BLaER1 (cell line): ENCODE measurements at regions not wholly inside any gene's neighbourhood (a gene's known extent, or its start where the extent isn't known, plus 50 kb on each side); places are given as distances from the start of the nearest gene placed in this dataset.
"Not testable (repeated sequence)": the region's sequence is repeated elsewhere in the genome, so short reads cannot be mapped to it uniquely, and the experiment has no call there.

Experiments used
- H3K27ac ChIP-seq: shearing (Covaris generic); formaldehyde crosslinking; 2 replicates; pipeline ENCODE4 v1.8.1; 2022
- H3K27me3 ChIP-seq: shearing (Covaris generic); formaldehyde crosslinking; 2 replicates; pipeline ENCODE4 v1.8.1; 2022
- H3K36me3 ChIP-seq: shearing (Covaris generic); formaldehyde crosslinking; 2 replicates; pipeline ENCODE4 v1.8.1; 2022
- H3K4me1 ChIP-seq: shearing (Covaris generic); formaldehyde crosslinking; 2 replicates; pipeline ENCODE4 v1.8.1; 2022
- H3K4me2 ChIP-seq: shearing (Covaris generic); formaldehyde crosslinking; 2 replicates; pipeline ENCODE4 v1.8.1; 2022
- H3K4me3 ChIP-seq: shearing (Covaris generic); formaldehyde crosslinking; 2 replicates; pipeline ENCODE4 v1.8.1; 2022
- H3K9ac ChIP-seq: shearing (Covaris generic); formaldehyde crosslinking; 2 replicates; pipeline ENCODE4 v1.8.1; 2022
- H3K9me3 ChIP-seq: shearing (Covaris generic); formaldehyde crosslinking; 2 replicates; pipeline ENCODE4 v1.8.1; 2022
- H4K20me1 ChIP-seq: shearing (Covaris generic); formaldehyde crosslinking; 2 replicates; pipeline ENCODE4 v1.8.1; 2022

DNA sequence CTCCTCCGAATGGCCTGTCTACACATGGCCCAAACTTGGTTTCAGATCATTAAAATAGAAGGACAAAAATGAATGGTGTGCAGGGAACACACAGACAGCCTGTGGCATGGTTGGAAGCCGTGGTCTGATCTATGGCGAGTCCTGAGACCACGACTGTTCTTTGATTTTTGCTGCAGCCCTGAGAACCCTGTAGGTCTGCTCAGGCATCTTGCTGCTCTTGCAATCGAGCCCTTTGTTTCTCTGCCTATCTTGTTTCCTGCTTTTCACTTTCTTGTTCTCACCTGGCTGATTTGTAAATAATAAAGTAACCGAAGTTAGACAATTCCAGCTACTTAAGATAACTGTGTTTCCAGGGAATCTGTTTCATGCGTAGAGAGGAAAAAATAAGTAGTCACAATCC is 54.1 kb upstream of the NBPF9 start:
- not testable (repeated sequence) for H3K36me3 ChIP-seq, H3K4me1 ChIP-seq, H3K9ac ChIP-seq, H3K27me3 ChIP-seq, H3K27ac ChIP-seq, H3K4me3 ChIP-seq, H3K9me3 ChIP-seq, H4K20me1 ChIP-seq, H3K4me2 ChIP-seq

DNA sequence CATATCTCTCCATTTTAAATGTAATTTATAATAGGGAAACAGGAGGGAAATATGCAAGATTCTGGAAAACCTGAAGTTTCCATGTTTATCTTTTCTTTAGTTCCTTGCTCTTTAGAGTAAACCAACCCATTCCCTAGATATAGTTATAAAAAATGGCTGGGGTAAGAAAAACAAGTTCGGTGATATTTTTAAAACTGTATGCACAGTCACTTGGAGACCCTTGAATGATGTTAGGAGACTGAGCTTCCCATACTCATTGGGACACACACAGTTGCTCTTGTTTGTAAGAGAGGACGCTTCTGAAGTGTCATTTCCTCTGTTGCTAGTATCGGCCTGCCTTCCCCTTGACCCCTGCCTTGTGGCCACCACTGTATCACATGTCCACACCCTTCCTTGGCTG is 55.0 kb upstream of the NBPF9 start:
- H4K20me1 ChIP-seq, H3K4me1 ChIP-seq, H3K9me3 ChIP-seq, H3K4me3 ChIP-seq, H3K9ac ChIP-seq, H3K36me3 ChIP-seq, H3K4me2 ChIP-seq, H3K27me3 ChIP-seq, H3K27ac ChIP-seq: not testable (repeated sequence)

DNA sequence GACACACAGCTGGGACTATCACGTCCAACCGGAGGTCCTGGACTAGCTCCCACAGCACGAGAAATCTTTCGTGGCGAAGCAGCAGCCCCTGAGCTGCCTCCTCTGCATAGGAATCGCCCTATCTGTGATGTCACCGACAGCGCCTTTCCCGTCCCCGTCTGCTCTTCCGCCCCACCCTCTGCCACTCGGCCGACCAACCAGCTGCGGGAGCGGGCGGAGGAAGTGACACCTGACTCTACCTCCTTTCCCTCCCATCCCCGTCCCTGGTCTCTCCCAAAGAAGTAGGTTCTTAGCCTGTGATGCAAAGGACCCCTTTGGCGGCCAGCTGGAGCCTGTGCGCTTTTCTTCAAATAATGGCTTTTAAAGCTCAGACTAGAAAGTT is 59.7 kb upstream of the NBPF9 start:
- H3K4me3 ChIP-seq, H3K9me3 ChIP-seq, H3K27me3 ChIP-seq, H3K9ac ChIP-seq, H3K27ac ChIP-seq, H3K36me3 ChIP-seq, H4K20me1 ChIP-seq, H3K4me2 ChIP-seq, H3K4me1 ChIP-seq: not testable (repeated sequence)

DNA sequence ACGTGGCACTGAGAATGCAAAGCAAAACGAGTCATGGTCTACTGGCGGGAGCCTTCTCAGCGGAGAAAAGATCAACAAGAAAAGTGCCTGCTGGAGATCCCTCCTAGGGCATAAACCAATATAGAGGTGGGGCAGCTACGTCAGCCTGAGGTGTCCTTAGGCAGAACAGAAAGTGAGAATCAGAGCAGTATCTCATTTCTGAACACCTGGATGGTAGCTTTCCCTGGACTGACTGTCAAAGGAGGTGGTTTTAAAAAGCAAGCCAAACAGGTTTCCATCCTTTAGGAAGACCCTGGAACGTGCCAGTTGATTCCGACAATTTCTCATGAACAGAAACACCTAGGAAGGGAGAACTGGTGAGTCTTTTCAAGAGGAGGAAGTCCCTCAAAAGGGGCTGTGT is 71.4 kb upstream of the NBPF9 start:
- H3K9me3 ChIP-seq, H3K4me2 ChIP-seq, H3K4me1 ChIP-seq, H3K4me3 ChIP-seq, H3K27me3 ChIP-seq, H3K9ac ChIP-seq, H4K20me1 ChIP-seq, H3K36me3 ChIP-seq, H3K27ac ChIP-seq: not testable (repeated sequence)

DNA sequence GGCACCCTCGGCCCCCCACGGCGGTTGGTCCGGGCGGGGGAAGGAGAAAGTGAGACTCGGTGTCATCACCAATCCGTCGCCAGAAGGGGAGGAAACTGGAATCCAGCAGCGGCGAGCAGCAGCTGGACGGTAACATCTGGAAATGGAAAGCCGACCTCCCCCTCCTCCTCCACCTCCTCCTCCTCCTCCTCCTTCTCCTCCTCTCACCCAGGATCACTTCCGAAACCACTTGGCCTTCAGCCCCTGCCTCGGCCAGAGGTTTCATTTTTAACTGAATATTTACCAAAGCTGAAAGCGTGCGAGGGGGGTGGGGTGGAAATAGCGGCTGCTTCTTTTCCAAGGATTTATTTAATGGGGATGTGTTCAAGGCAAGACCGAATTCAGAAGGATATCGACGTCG is 72.5 kb upstream of the NBPF9 start:
- H3K4me1 ChIP-seq, H3K27ac ChIP-seq, H3K9ac ChIP-seq, H3K9me3 ChIP-seq, H3K4me2 ChIP-seq, H4K20me1 ChIP-seq, H3K27me3 ChIP-seq, H3K36me3 ChIP-seq: not testable (repeated sequence)
- H3K4me3 ChIP-seq = peak overlapping the region; percentile 60

DNA sequence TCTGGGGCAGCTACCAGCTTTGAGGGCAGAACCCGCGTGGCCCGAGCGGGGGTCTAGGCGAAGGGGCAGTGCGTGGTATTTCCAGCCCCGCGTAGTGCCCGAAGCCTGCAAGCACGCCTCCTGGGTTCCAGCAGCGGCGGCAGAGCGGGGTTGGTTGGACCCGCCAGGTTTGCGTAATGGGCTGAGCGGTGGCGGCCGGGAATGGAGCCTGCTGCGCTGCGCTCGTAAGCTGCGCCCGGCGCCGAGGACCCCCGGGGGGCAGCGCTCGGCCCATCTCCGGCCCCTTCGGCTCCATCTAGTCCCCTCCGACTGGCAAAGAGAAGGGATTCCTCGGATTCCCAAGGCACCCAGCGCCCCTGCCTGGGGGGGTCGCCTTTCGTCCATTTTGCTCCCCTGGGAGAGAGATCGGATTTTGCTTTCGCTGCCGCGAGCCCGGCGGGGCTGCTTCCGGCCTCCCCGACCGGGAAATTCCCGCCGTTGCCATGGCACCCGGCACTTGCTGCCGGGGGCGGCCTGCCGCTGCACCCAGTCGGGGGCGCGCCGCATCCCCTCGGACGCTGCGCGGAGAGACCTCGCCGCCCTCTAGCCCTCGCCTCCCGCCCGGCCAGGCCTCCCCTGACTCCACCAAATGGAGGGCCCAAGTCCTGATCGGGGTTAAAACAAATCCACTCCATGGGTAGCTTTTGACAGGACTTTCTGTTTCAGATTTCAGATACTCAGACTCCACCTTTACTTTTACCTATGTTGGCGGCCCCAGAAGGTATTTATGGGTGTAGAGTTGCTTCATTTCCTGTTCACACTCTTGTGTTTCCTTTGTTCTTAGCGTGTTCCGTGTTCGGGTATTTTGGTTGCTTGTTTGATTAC is 73.3 kb upstream of the NBPF9 start:
- not testable (repeated sequence) for H3K9me3 ChIP-seq, H4K20me1 ChIP-seq, H3K4me1 ChIP-seq, H3K27me3 ChIP-seq, H3K36me3 ChIP-seq
- H3K4me2 ChIP-seq = peak overlapping the region; percentile 19; the same call in 1 of the 2 replicates
- peak overlapping the region; percentile 76 for H3K9ac ChIP-seq
- peak overlapping the region; percentile 69 for H3K4me3 ChIP-seq
- peak overlapping the region; percentile 75 for H3K27ac ChIP-seq

DNA sequence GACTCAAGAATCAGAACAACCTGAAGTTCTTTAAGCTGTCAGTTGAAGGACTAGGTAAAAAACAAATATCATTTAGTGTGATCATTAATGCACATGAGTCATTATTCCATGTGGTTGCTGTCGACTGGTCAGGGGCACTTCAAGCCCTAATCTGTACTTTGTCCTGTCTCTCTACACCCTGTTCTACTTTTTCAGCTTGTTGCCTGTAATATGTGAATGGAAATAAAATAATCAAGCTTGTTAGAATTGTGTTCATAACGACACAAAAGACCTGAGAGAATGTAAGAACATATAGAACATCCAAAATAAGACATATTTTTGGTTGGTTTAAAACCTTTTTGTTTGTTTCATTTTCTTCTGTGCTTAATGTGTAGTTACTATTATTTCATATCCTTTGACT is 87.4 kb upstream of the NBPF9 start:
- H3K27me3 ChIP-seq, H3K9ac ChIP-seq, H3K27ac ChIP-seq, H3K4me1 ChIP-seq, H3K4me3 ChIP-seq, H3K9me3 ChIP-seq, H3K4me2 ChIP-seq, H4K20me1 ChIP-seq, H3K36me3 ChIP-seq: not testable (repeated sequence)

DNA sequence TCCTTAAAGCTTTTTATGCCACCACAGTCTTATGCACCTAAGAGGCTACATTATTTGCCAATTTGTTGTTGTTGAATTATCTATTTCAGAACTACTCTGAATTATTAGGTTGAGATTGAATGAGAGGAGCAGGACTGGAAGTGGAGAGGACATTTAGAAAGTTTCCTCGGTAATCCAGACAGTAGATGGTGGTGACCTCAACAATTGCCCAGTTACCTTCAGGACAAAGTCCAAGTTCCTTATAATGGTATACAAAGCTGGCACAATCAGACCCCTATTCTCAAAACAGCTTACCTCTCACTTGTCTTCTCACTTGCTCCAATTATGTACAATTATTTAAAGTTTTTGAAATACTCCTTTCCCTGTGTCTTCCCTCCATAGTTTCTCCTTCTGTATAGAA is 93.3 kb upstream of the NBPF9 start:
- H3K9me3 ChIP-seq, H3K4me2 ChIP-seq: not testable (repeated sequence)

DNA sequence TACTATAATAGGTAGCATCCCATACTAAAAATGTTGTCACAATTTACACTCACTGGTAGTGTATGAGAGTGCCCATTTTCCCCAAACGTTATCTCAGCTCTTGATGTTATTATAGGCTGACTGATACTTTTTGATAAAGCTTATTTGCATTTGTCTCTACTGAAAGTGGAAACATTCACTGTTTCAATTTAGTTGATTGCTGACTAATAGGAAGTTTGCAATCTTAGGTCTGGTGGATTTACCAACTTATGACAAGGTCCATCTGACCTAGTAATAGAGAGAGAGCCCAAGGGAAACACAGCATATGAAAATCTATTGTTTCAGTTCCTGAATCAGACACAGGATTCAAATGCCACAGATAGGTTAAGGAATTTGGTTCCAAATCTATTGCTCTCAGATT is 97.2 kb upstream of the NBPF9 start:
- H3K36me3 ChIP-seq, H3K9ac ChIP-seq, H3K27ac ChIP-seq, H3K9me3 ChIP-seq, H4K20me1 ChIP-seq, H3K4me2 ChIP-seq, H3K4me3 ChIP-seq, H3K4me1 ChIP-seq, H3K27me3 ChIP-seq: not testable (repeated sequence)

More for the DNA sequence above, 93.3 kb upstream of the NBPF9 start:
- H3K4me3 ChIP-seq, H3K27ac ChIP-seq, H3K9ac ChIP-seq, H4K20me1 ChIP-seq, H3K27me3 ChIP-seq, H3K4me1 ChIP-seq, H3K36me3 ChIP-seq: not testable (repeated sequence)

DNA sequence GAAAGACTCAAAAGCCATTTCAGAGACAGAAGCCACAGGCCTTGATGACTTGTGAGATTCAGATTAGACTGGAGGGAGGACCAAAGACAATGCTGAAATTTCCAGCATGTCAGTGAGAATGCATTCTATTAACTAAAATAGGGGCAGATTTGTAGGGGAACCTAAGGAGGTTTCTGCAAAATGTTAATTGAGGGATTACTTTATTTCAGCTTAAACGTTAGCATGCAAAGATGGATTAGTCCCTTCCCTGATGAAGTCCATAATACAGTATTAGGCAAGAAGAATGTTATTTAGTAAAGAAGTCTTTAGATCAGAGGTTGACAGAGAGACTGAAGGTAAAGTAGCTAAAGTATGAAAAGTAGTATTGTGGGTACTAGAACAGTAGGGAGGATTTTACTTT is 98.9 kb upstream of the NBPF9 start:
- not testable (repeated sequence) for H3K9ac ChIP-seq, H3K36me3 ChIP-seq, H3K4me1 ChIP-seq, H3K27ac ChIP-seq, H4K20me1 ChIP-seq, H3K4me3 ChIP-seq, H3K27me3 ChIP-seq, H3K4me2 ChIP-seq, H3K9me3 ChIP-seq

DNA sequence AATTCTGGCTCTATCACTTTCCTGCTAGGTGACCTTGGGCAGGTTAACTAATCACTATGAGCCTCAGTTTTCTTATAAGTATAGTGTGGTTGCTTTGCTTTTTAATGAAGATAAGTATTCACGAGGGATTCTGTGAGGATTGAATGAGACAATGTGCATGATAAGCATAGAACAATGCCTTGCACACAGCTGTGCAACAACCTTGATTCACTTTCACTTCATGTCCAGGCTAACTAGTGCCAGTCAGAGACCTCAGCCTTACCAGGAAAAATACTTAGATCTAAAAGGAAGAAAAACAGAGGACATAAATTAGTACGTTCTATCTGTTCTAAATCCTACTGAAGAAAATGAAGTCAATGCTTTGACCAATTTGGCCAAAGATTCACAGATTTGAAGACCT is 101.0 kb upstream of the NBPF9 start:
- not testable (repeated sequence) for H3K4me2 ChIP-seq, H3K4me1 ChIP-seq, H3K9me3 ChIP-seq, H3K9ac ChIP-seq, H4K20me1 ChIP-seq, H3K36me3 ChIP-seq, H3K27me3 ChIP-seq, H3K4me3 ChIP-seq, H3K27ac ChIP-seq

DNA sequence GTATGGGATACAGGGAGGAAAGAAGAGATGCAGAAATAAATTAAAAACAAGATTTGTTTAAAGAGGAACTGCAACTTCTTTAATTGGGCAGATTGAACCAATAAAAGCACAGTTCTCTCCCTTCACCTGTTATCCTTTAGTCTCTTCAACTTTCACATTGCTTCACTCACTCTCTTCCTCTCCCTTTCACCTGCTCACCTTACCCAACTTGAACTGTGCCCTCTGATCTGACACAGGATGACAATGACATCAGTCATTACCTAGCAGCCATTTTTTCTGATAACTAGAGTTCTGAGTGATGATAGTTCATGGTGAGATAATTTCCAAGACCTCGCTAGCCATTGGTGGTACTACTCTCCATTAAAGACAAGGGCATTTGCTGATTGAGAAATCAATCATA is 105.5 kb upstream of the NBPF9 start:
- H3K9me3 ChIP-seq, H3K36me3 ChIP-seq, H3K4me2 ChIP-seq, H3K27me3 ChIP-seq, H3K4me3 ChIP-seq, H3K4me1 ChIP-seq, H3K9ac ChIP-seq, H4K20me1 ChIP-seq, H3K27ac ChIP-seq: not testable (repeated sequence)

DNA sequence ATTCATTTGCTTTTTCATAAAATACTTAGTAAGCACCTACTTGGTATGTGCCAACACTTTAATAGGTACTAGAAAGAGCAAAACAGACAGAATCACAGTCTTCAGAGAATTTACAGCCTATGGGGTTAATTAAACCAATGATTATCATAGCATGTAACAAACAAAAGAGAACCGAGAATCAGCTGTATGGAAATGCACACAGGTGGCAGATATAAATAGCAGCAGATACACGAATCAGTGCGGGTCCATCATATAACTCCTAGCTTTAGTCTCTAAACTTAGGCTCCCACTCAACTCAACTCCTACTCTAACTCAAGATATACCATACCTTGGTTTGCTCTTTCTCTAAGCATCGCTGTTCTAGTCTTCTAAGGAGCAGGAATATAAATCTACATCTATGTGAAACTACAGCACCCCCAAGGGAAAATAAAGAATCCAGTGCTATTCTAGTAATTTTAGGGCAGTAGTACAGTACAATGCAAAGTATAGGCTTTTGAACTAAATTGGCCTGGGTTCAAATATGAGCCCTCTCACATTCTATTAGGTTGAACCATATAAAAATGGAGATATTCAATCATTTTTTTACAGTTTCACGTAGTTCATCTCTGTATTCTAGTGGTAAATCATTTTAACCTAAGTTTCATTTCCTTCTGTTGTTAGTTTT is 108.5 kb upstream of the NBPF9 start:
- H3K36me3 ChIP-seq, H4K20me1 ChIP-seq, H3K4me3 ChIP-seq, H3K9ac ChIP-seq, H3K4me2 ChIP-seq, H3K4me1 ChIP-seq, H3K27me3 ChIP-seq, H3K9me3 ChIP-seq, H3K27ac ChIP-seq: not testable (repeated sequence)

DNA sequence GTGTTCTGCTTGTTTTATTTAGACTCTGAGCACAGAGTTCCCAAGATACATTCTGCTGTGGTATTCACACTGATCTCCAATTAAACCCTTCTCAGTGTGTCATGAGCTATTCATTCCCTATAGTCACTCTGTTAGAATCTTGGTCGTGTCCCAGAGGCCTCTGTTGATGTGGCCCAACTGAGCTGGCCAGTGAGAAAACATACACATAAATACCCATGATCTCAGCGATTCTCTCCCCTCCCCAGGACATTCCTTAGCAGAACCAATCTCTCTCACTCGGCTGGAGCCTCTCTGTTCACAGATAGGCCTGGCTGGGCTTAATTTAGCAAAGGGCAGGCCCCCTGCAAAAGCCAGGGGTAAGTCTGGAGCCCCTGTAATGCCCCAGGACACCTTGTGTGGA is 109.6 kb upstream of the NBPF9 start:
- not testable (repeated sequence) for H3K27ac ChIP-seq, H4K20me1 ChIP-seq, H3K27me3 ChIP-seq, H3K9me3 ChIP-seq, H3K9ac ChIP-seq, H3K4me3 ChIP-seq, H3K4me2 ChIP-seq, H3K36me3 ChIP-seq, H3K4me1 ChIP-seq

DNA sequence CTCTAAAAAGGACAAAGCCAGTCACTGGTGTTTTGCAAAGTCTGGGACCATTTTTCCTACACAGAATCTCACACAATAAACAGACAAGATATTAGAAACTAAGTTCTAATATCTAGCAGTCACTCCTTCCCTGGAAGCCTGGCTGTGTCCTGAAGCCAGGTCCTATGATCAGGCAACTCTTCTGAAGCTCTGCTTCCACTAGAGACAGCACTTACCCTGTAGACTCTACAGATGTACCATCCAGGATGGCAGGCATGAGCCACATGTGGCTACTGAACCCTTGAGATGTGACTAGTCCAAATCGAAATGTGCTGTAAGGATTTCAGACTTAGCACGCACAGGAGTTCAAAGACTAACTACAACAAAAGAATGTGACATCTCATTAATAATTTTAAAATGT is 110.3 kb upstream of the NBPF9 start:
- H3K27ac ChIP-seq, H3K9me3 ChIP-seq, H3K9ac ChIP-seq, H3K27me3 ChIP-seq, H3K36me3 ChIP-seq, H3K4me1 ChIP-seq, H3K4me3 ChIP-seq, H4K20me1 ChIP-seq, H3K4me2 ChIP-seq: not testable (repeated sequence)
